HepG2 (cell line): ENCODE measurements at regions not wholly inside any gene's neighbourhood (a gene's known extent, or its start where the extent isn't known, plus 50 kb on each side); places are given as distances from the start of the nearest gene placed in this dataset.

Experiments used
- ATF1 ChIP-seq: IDR thresholded peaks from 2 replicates; pipeline ENCODE4 v1.6.1; 2016; ENCODE audit warnings: mild to moderate bottlenecking, control low read depth
- CERS6 ChIP-seq: sonication (generic); formaldehyde crosslinking; IDR thresholded peaks from 2 replicates; pipeline ENCODE4 v1.5.0; 2020; ENCODE audit warnings: missing genetic modification reagents
- CREB3 ChIP-seq: sonication (generic); formaldehyde crosslinking; IDR thresholded peaks from 2 replicates; pipeline ENCODE4 v1.5.0; 2020; ENCODE audit warnings: missing genetic modification reagents
- CREM ChIP-seq, 2 experiments: sonication (generic) in 1 of 2; formaldehyde crosslinking in 1 of 2; IDR thresholded peaks; 2 replicates each; pipeline versions ENCODE4 v1.4.0 to v1.6.1; 2016 to 2020; ENCODE audit warnings: antibody characterized with exemption in 1 of 2, mild to moderate bottlenecking in 1 of 2, missing genetic modification reagents in 1 of 2
- MNT ChIP-seq: fragments of 450-650 bp; IDR thresholded peaks from 2 replicates; pipeline ENCODE4 v1.6.1; 2016
- MTERF4 ChIP-seq: sonication (generic); formaldehyde crosslinking; IDR thresholded peaks from 2 replicates; pipeline ENCODE4 v1.8.0; 2023; ENCODE audit warnings: mild to moderate bottlenecking, missing genetic modification reagents
- NCOR1 ChIP-seq: fragments of 200-600 bp; sonication (generic); IDR thresholded peaks from 2 replicates; pipeline ENCODE4 v1.7.0; 2017; ENCODE audit warnings: antibody characterized with exemption, low read length, borderline replicate concordance
- NFYC ChIP-seq: IDR thresholded peaks from 2 replicates; pipeline ENCODE4 v1.6.1; 2016; ENCODE audit warnings: missing genetic modification reagents, missing compliant biosample characterization
- PAWR ChIP-seq: sonication (generic); formaldehyde crosslinking; IDR thresholded peaks from 2 replicates; pipeline ENCODE4 v1.4.0; 2020; ENCODE audit warnings: missing genetic modification reagents, mild to moderate bottlenecking, borderline replicate concordance
- SAP130 ChIP-seq: IDR thresholded peaks from 2 replicates; pipeline ENCODE4 v1.6.1; 2016; ENCODE audit warnings: low read depth
- SATB2 ChIP-seq: sonication (generic); formaldehyde crosslinking; IDR thresholded peaks from 2 replicates; pipeline ENCODE4 v1.5.0; 2020; ENCODE audit warnings: missing genetic modification reagents
- TBX3 ChIP-seq: fragments of 450-650 bp; IDR thresholded peaks from 2 replicates; pipeline ENCODE4 v1.6.1; 2017; ENCODE audit warnings: antibody characterized with exemption, mild to moderate bottlenecking, inconsistent platforms, borderline replicate concordance
- ZBTB3 ChIP-seq: sonication (generic); formaldehyde crosslinking; IDR thresholded peaks from 2 replicates; pipeline ENCODE4 v1.4.0; 2020; ENCODE audit warnings: low read depth, mild to moderate bottlenecking, moderate library complexity, missing genetic modification reagents, borderline replicate concordance
- ZNF251 ChIP-seq: sonication (generic); formaldehyde crosslinking; IDR thresholded peaks from 2 replicates; pipeline ENCODE4 v1.9.0; 2021; ENCODE audit warnings: mild to moderate bottlenecking, missing genetic modification reagents
- ZNF891 ChIP-seq: sonication (generic); formaldehyde crosslinking; IDR thresholded peaks from 2 replicates; pipeline ENCODE4 v1.5.0; 2020; ENCODE audit warnings: mild to moderate bottlenecking, missing genetic modification reagents
- TF ChIP-seq, protein P1 (sequence below): sonication (generic); formaldehyde crosslinking; conservative IDR thresholded peaks from 2 replicates; pipeline ENCODE4 v1.4.0; 2020; ENCODE audit warnings: mild to moderate bottlenecking, missing genetic modification reagents, moderate library complexity
- TF ChIP-seq, protein P2 (sequence below): sonication (generic); formaldehyde crosslinking; conservative IDR thresholded peaks from 2 replicates; pipeline ENCODE4 v1.8.0; 2022; ENCODE audit warnings: missing genetic modification reagents

DNA sequence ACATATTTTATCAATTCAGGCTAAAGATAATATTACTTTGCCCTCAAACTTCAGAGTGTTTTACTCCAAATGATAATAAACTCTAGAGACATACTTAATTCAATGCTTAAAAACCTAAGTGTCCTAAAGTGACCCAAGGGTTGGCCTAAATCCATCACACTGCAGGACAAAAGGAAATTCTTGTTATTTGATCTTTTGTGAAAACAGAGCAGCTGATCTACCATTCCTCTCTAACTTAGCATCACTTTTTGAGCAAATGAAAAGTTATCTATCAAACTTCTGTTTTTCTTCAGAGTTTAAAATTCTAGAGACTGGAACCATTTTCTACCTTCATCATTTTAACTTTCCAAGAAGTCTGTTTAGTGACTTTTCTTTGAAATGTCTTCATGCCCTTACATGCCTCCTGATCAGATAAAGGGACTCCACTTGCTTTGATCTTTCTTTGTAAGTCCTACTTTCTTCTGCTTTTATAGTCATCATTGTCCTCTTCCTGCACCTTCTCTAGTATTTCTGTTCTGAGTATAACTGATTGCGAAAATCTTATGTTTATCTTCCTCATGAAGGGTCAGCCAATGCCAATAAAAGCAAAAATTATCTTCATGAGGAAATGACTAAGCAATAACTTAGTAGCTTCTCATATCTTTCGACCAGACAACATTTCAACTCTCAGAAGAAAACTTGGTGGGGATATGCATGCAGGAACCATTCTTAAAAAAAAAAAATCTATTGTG lies 378.7 kb upstream of the TGFBR2 start (continued):
- TF ChIP-seq MNT (no peak), ZBTB3 (CRISPR knock-in tag) (no peak), CREM (IDR thresholded peaks at IDR 0.05) (peak; percentile 90), CREM (CRISPR knock-in tag; IDR thresholded peaks at IDR 0.05) (no peak), ATF1 (CRISPR knock-in tag) (no peak), NCOR1 (peak; percentile 21; the same call in 1 of the 2 replicates), CERS6 (CRISPR knock-in tag) (no peak), NFYC (no peak), SATB2 (no peak), ZNF891 (CRISPR knock-in tag) (no peak), TBX3 (no peak), PAWR (CRISPR knock-in tag) (no peak), ZNF251 (CRISPR knock-in tag) (no peak), SAP130 (CRISPR knock-in tag) (0 out of 2 replicates have a peak, but pooled peaks have one; percentile 28), MTERF4 (no peak), CREB3 (CRISPR knock-in tag) (no peak)
- TF ChIP-seq, protein P1, sequence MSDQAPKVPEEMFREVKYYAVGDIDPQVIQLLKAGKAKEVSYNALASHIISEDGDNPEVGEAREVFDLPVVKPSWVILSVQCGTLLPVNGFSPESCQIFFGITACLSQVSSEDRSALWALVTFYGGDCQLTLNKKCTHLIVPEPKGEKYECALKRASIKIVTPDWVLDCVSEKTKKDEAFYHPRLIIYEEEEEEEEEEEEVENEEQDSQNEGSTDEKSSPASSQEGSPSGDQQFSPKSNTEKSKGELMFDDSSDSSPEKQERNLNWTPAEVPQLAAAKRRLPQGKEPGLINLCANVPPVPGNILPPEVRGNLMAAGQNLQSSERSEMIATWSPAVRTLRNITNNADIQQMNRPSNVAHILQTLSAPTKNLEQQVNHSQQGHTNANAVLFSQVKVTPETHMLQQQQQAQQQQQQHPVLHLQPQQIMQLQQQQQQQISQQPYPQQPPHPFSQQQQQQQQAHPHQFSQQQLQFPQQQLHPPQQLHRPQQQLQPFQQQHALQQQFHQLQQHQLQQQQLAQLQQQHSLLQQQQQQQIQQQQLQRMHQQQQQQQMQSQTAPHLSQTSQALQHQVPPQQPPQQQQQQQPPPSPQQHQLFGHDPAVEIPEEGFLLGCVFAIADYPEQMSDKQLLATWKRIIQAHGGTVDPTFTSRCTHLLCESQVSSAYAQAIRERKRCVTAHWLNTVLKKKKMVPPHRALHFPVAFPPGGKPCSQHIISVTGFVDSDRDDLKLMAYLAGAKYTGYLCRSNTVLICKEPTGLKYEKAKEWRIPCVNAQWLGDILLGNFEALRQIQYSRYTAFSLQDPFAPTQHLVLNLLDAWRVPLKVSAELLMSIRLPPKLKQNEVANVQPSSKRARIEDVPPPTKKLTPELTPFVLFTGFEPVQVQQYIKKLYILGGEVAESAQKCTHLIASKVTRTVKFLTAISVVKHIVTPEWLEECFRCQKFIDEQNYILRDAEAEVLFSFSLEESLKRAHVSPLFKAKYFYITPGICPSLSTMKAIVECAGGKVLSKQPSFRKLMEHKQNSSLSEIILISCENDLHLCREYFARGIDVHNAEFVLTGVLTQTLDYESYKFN (CRISPR knock-in tag) = peak; percentile 34; the same call in 1 of the 2 replicates
- TF ChIP-seq, protein P2, sequence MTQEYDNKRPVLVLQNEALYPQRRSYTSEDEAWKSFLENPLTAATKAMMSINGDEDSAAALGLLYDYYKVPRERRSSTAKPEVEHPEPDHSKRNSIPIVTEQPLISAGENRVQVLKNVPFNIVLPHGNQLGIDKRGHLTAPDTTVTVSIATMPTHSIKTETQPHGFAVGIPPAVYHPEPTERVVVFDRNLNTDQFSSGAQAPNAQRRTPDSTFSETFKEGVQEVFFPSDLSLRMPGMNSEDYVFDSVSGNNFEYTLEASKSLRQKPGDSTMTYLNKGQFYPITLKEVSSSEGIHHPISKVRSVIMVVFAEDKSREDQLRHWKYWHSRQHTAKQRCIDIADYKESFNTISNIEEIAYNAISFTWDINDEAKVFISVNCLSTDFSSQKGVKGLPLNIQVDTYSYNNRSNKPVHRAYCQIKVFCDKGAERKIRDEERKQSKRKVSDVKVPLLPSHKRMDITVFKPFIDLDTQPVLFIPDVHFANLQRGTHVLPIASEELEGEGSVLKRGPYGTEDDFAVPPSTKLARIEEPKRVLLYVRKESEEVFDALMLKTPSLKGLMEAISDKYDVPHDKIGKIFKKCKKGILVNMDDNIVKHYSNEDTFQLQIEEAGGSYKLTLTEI (CRISPR knock-in tag) = no peak
